EL (cell line): ENCODE measurements at regions not wholly inside any gene's neighbourhood (a gene's known extent, or its start where the extent isn't known, plus 50 kb on each side); places are given as distances from the start of the nearest gene placed in this dataset.
A peak's percentile ranks its signal among the peaks of the same experiment; 100 is the strongest.
"Not testable (repeated sequence)": the region's sequence is repeated elsewhere in the genome, so short reads cannot be mapped to it uniquely, and the experiment has no call there.

Experiments
- DNase-seq: peaks from one replicate; pipeline ENCODE4 v3.0.0-alpha.2; 2016

DNA sequence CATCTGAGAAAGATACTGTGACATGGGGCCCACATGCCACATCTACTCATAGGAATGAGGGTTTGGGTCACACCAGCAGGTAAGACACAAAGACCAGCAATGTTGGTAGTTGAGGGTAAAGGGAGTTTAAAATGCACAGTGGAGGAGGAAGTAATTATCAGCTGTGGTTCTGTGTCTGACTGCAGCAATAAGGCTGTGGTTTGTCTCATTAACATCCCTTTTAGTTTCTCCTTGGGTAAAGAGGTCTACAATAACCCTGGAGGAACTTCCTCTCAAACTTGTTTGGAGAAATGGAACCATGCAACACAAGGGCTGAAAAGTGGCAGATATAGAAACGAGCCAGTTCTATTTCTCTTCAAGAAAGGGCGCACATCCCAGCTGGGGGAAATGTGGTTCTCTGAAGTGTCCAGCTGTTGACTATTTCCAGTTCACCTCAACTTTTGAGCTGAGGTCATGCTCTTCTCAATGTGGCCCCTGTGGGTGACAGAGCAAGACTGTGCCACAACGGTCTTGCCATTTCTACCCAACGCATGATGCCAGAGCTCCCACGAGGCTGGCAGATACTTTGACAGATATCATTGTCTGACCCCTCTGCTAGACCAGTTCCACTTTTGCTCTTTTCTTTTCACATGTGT is 234.3 kb downstream of the SQOR start:
- no peak for DNase-seq

- peak; percentile 55 for DNase-seq
These were observed 236.5 kb downstream of the SQOR start for GRCh38 chr15:45871121-45871855.

- DNase-seq = peak; percentile 46
These were observed 239.0 kb downstream of the SQOR start for GRCh38 chr15:45873781-45874180.

- not testable (repeated sequence) for DNase-seq
These were observed 239.7 kb downstream of the SQOR start for GRCh38 chr15:45874566-45874965.

GRCh38 chr15:45884289-45884688 is 249.5 kb downstream of the SQOR start:
- no peak for DNase-seq

DNA sequence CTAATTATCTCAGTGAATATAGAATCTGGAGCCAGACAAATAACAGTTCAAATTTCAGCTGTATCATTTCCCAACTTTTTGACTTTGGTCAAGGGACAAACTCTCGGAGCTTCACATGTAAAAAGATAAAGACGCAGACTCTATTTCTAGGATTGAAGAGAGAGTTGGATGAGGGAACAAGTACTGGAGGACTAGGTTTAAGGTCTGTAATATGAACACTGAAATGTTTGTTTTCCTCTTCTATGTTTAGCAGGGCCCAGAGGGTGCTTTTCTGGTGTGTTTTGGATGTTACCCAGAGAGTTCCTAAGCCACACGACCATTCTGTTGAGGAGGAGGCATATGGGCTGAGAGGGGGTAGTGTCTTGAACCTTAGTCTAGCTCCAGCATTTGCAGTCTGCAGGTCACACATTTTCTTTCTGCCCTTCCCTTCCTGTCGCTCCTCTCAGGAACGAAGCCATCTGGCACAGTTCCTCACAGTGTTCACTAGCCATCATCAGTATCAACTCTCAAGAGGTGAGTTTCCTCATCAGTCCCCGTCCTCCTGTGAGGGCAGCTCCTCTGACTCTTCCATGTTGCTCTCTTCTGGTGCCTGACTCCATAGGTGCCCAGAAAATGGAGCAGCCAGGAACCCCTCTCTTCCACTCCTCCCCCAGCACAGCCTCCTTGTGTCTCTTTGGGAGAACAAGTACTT is 250.1 kb downstream of the SQOR start:
- no peak for DNase-seq

GRCh38 chr15:45885801-45886200 is 251.0 kb downstream of the SQOR start:
- no peak for DNase-seq

DNA sequence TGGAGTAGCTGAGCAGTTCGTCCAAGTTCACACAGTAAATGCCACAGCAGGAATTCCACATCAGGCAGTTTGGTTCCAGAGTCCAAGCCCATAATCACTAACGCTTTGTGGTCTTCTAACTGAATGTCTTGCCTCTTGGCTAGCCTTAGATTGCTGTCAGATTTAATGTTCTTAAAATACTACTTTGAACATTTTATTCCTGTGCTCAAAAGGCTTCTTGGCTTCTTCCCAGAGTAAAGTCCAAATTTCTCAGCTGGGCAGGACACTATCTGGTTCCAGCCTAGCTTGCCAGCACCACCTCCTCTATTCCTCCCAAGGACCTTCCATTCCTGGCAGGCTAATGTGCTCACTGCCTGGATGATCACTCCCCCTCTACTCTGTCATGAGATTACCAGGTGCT is 256.9 kb downstream of the SQOR start:
- no peak for DNase-seq

- DNase-seq = peak; percentile 20
These were observed 257.4 kb downstream of the SQOR start for GRCh38 chr15:45892182-45892581.

DNA sequence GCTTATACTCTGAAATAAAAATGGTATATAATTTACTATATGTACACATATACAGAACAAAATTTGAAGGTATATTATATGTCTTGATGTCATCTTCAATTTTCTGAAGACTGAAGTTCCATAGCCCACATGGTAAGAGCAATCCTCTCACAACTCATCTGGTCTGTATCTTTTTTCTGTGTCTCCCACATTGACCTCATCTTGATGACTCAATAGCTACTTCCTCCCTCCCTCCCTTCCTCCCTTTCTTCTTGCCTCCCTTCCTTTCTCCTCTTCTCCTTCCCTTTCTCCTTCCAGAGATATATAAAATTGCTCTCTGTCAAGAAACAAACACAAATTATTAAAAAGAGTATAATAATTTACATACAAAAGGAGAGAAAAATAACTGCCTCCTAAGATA is 268.5 kb downstream of the SQOR start:
- DNase-seq = peak; percentile 6

- DNase-seq = no peak
These were observed 269.2 kb downstream of the SQOR start for GRCh38 chr15:45904019-45904418.

DNA sequence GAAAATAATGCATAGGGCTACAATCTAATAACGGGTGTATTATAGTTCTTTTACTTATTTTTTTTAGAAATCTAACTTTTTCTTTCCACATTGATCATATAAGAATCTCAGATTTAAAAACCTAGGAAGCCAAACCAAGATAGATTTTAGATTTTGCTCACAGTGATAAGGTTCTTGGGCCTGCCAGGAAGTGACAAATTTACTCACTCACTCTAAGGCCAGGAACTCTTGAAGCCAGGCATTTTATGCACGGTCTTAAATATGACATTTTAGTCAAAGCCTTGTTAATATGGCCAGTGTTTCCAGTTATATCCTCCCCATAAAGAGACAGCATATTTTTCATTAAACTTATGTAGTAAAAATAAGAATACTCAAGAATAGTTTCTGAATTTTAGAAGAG is 271.4 kb downstream of the SQOR start:
- DNase-seq = no peak

- DNase-seq = no peak
These were observed 275.8 kb downstream of the SQOR start for GRCh38 chr15:45910671-45911070.

DNA sequence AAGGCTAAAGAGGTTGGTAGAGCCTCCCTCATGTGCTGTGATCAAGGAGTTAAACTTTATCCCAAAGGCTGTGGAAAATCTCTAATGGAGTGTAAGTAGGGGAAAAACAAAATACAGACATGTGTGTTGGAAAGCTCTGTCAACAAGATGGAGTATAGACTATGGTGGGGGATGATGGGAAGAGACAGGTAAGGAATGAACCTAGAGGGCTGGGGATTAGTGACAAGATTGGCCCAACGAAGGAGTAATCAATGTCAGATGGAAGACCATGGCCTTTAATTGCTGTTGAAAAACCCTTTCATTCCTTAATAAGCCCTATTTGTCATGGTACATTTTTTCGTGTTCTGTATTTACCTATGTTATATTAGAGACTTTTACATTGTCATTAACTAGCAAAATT is 278.6 kb downstream of the SQOR start:
- DNase-seq = no peak

GRCh38 chr15:45914425-45914824 is 279.6 kb downstream of the SQOR start:
- no peak for DNase-seq

GRCh38 chr15:45918839-45919238 is 284.0 kb downstream of the SQOR start:
- DNase-seq = no peak

DNA sequence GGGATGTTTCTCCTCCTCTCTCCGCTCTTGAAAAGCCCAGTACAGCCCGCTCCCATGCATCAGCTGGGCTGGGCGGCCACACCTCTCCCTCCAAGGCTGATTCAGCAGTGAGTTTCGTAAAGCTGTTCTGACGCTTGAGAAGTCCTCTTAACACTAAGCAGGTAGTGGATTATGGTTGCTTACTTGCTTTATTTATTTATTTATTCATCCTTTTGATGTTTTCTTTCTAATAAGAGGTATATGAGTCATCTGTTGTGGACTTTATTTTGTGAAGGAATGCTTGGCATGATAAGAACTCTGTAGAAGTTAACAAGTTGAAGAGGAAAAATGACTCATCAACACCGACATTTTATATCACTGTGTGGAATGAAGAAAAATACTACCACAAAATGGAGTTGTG is 285.0 kb downstream of the SQOR start:
- DNase-seq = peak; percentile 70

GRCh38 chr15:45921376-45921775 is 286.5 kb downstream of the SQOR start:
- no peak for DNase-seq

DNA sequence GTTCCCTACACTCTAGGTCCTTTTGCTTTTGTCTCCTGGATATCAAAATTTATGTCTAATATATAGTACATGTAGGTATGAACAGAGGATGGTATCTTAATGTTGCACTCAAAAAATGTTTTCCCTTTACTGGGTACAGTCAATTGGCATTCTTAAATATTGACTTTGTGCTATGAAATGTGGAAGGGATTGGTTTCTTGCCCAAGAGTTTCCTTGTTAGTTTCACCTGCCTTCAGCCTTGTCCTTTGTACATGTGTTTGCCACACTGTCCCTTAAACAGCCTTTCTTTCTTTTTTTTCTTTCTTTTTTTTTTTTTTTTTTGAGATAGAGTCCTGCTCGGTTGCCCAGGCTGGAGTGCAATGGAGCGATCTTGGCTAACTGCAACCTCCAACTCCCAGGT is 287.1 kb downstream of the SQOR start:
- no peak for DNase-seq

- no peak for DNase-seq
These were observed 306.5 kb downstream of the SQOR start for GRCh38 chr15:45941367-45941766.

DNA sequence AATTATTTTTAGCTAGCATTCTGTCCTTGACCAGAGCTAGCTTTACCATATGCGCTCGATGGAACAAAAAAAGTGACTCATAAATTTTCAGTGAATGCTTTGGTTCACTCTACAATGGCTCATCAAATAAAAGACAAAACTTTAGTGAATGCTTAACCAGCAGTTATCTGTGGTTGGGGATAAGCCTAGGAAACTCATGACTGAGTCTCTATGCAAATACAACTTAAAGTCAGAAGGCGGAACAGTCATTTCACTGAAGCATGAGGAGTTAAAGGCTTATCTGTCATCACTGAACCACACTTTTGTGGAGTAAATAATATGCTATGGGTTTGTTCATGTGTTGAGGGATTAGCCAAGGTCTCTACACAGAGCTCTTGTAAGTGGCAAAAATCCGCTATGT is 308.4 kb downstream of the SQOR start:
- no peak for DNase-seq

- no peak for DNase-seq
These were observed 311.3 kb downstream of the SQOR start for GRCh38 chr15:45946111-45946510.

DNA sequence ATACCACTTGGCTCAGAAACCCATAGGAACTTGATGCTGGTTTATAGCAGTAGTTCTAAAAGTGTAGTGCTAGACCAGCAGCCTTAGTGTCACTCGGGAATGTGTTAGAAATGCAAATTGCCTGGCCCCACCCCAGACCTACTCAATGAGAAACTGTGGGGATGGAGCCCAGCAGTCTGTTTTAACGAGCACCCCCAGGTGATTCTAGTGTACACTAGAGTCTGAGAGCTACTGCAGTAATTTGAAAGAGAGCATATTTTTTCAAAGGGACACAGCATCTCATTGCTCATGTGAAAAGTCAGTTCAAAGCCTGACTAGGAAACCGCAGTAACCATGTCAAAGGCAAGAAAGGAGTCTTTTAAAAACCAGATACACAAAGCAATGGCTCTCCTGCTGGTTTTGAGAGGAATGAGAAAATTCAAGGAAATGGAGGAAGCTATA is 313.4 kb downstream of the SQOR start:
- no peak for DNase-seq

DNA sequence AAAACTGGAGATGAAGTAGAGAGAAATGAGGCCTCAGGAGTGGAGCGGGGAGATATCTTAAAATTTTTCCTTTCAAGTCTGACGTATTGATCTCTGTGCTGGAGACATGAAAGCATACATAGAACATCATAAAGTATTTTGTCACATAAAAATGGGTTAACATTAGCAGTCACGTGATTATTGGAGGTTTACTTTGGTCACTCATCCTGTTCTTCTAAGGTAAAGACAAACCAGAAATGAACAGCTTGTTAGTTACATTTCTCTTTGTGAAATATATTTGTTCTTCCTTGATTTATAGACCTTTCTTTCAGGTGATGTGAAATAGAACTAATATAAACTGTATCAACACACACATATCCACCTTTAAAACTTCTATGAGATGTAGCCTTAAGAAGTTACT is 324.1 kb downstream of the SQOR start:
- no peak for DNase-seq
